GM23338 (cell line): ENCODE measurements at regions not wholly inside any gene's neighbourhood (a gene's known extent, or its start where the extent isn't known, plus 50 kb on each side); places are given as distances from the start of the nearest gene placed in this dataset.

Experiments
- CREB1 ChIP-seq: fragments of 250-450 bp; sonication (Bioruptor Pico); IDR thresholded peaks from 2 replicates; pipeline ENCODE4 v1.5.0; 2020; ENCODE audit warnings: low read depth, mild to moderate bottlenecking, moderate library complexity
- CTCF ChIP-seq, 2 experiments: fragments of 200-600 bp in 1 of 2; sonication (generic) in 1 of 2; conservative IDR thresholded peaks; 2 replicates each; pipeline versions ENCODE4 v1.5.1 to v1.6.1; 2016 to 2017; ENCODE audit warnings: antibody characterized with exemption in 2 of 2, low read depth in 2 of 2, mild to moderate bottlenecking in 2 of 2, moderate library complexity in 1 of 2
- ETS1 ChIP-seq: IDR thresholded peaks from 2 replicates; pipeline ENCODE4 v1.6.1; 2016; ENCODE audit warnings: antibody characterized with exemption
- EZH2 ChIP-seq: fragments of 200-600 bp; sonication (generic); IDR thresholded peaks from one replicate; pipeline ENCODE4 v1.8.0; 2017; ENCODE audit warnings: antibody characterized with exemption, mild to moderate bottlenecking, low read depth; ENCODE audit not compliant: unreplicated experiment
- EZH2phosphoT487 ChIP-seq: fragments of 200-600 bp; sonication (generic); IDR thresholded peaks from one replicate; pipeline ENCODE4 v1.8.1; 2018; ENCODE audit warnings: antibody characterized with exemption; ENCODE audit not compliant: unreplicated experiment
- JUNB ChIP-seq: IDR thresholded peaks from one replicate; pipeline ENCODE4 v1.6.1; 2016; ENCODE audit warnings: antibody characterized with exemption; ENCODE audit not compliant: unreplicated experiment
- POLR2AphosphoS5 ChIP-seq: IDR thresholded peaks from 2 replicates; pipeline ENCODE4 v1.6.1; 2016; ENCODE audit warnings: antibody characterized with exemption, low read depth
- REST ChIP-seq: IDR thresholded peaks from one replicate; pipeline ENCODE4 v1.6.1; 2018; ENCODE audit warnings: antibody characterized with exemption; ENCODE audit not compliant: unreplicated experiment

GRCh38 chr11:41836431-41836830 lies 377.0 kb upstream of the LRRC4C start:
- TF ChIP-seq EZH2phosphoT487 (no peak), CTCF (conservative IDR thresholded peaks at IDR 0.05; ENCODE audit: low read depth in 2 of 2) (no peak), EZH2 (no peak), REST (no peak), CREB1 (CRISPR knock-in tag) (no peak), POLR2AphosphoS5 (no peak), ETS1 (no peak), JUNB (no peak)
